Smooth muscle cell (in vitro differentiated cells): ENCODE measurements at regions not wholly inside any gene's neighbourhood (a gene's known extent, or its start where the extent isn't known, plus 50 kb on each side); places are given as distances from the start of the nearest gene placed in this dataset.

Source experiments
- DNase-seq: peaks from one replicate; lab custom pipeline; 2025; ENCODE audit not compliant: unreplicated experiment; lab: John Stamatoyannopoulos, UW
- H2AFZ ChIP-seq: fragments of 200-600 bp; sonication (generic); 2 replicates; pipeline ENCODE4 v1.6.0; 2016; ENCODE audit warnings: antibody characterized with exemption, low read depth, mild to moderate bottlenecking
- H3F3A ChIP-seq: fragments of 200-600 bp; sonication (generic); 2 replicates; pipeline ENCODE4 v1.6.0; 2017; ENCODE audit warnings: antibody characterized with exemption, low read depth
- H3K27ac ChIP-seq: fragments of 200-600 bp; sonication (generic); 2 replicates; pipeline ENCODE4 v1.5.1; 2016; ENCODE audit warnings: low read depth, mild to moderate bottlenecking
- H3K27me3 ChIP-seq: fragments of 200-600 bp; sonication (generic); 2 replicates; pipeline ENCODE4 v1.6.1; 2016; ENCODE audit warnings: low read depth, mild to moderate bottlenecking
- H3K36me3 ChIP-seq: fragments of 200-600 bp; sonication (generic); 2 replicates; pipeline ENCODE4 v1.5.1; 2016; ENCODE audit warnings: low read depth
- H3K4me1 ChIP-seq: fragments of 200-600 bp; sonication (generic); 2 replicates; pipeline ENCODE4 v1.5.1; 2016; ENCODE audit warnings: low read depth
- H3K4me2 ChIP-seq: fragments of 200-600 bp; sonication (generic); 2 replicates; pipeline ENCODE4 v1.6.0; 2016; ENCODE audit warnings: mild to moderate bottlenecking
- H3K4me3 ChIP-seq: fragments of 200-600 bp; sonication (generic); 2 replicates; pipeline ENCODE4 v1.5.1; 2016; ENCODE audit warnings: mild to moderate bottlenecking
- H3K79me2 ChIP-seq: fragments of 200-600 bp; sonication (generic); 2 replicates; pipeline ENCODE4 v1.6.0; 2016; ENCODE audit warnings: low read depth, mild to moderate bottlenecking
- H3K9ac ChIP-seq: fragments of 200-600 bp; sonication (generic); 2 replicates; pipeline ENCODE4 v1.6.0; 2016; ENCODE audit warnings: low read depth
- H3K9me3 ChIP-seq: fragments of 200-600 bp; sonication (generic); replicated peaks from 2 replicates; pipeline ENCODE4 v1.5.1; 2016; ENCODE audit warnings: low read depth
- H4K20me1 ChIP-seq: fragments of 200-600 bp; sonication (generic); 2 replicates; pipeline ENCODE4 v1.6.0; 2016; ENCODE audit warnings: low read depth
- WGBS: methylation state at CpG from one replicate; pipeline ENCODE4 v1.1.7; 2016; ENCODE audit warnings: low lambda C conversion rate; 5-methylcytosine and 5-hydroxymethylcytosine counted together
- TF ChIP-seq, protein P1 (sequence below): fragments of 200-600 bp; sonication (generic); IDR thresholded peaks from 2 replicates; pipeline ENCODE4 v1.5.1; 2017; ENCODE audit warnings: borderline replicate concordance, mild to moderate bottlenecking, antibody characterized with exemption; ENCODE audit not compliant: insufficient read depth, poor library complexity, severe bottlenecking

DNA sequence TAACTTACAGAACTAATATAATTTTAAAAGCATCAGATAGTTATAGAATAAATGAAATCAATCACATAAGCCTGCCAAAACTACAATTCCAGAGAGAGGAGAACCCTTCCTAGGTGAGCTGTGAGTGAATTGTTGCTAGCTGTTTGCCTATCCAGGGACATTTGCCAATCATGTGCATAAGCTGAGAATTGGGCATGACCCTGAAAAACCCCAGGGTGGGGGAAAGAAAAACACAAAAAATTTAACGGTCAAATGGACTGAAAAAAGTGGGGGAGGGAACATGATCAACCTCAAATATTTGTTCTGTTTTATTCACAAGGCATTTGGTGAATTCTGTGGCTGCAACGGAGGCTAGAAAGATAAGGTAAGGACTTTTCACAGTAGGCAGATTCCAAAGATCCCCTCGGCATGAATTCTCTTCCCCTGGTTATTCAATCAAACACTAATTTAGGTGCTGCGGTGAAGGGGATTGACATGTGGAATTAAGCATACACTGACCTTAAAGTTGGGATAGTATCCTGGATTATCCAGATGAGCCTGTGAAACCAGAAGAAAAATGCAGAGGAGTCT, 203.9 kb upstream of the RGPD4 start:
- H3K27me3 ChIP-seq: no peaks in the 10 kb centered on the region
- H3K4me1 ChIP-seq: no peaks in the 10 kb centered on the region
- no peaks in the 10 kb centered on the region for H4K20me1 ChIP-seq
- H3K27ac ChIP-seq: no peak overlapping the region
- H3K9ac ChIP-seq: no peak overlapping the region
- no peaks in the 10 kb centered on the region for H3F3A ChIP-seq
- TF ChIP-seq, protein P1, sequence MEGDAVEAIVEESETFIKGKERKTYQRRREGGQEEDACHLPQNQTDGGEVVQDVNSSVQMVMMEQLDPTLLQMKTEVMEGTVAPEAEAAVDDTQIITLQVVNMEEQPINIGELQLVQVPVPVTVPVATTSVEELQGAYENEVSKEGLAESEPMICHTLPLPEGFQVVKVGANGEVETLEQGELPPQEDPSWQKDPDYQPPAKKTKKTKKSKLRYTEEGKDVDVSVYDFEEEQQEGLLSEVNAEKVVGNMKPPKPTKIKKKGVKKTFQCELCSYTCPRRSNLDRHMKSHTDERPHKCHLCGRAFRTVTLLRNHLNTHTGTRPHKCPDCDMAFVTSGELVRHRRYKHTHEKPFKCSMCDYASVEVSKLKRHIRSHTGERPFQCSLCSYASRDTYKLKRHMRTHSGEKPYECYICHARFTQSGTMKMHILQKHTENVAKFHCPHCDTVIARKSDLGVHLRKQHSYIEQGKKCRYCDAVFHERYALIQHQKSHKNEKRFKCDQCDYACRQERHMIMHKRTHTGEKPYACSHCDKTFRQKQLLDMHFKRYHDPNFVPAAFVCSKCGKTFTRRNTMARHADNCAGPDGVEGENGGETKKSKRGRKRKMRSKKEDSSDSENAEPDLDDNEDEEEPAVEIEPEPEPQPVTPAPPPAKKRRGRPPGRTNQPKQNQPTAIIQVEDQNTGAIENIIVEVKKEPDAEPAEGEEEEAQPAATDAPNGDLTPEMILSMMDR: no peak
- H3K79me2 ChIP-seq: no peaks in the 10 kb centered on the region
- WGBS: 81% methylated on average over 4 of the region's 4 CpGs
- peaks cover 11% of the 10 kb centered on the region for H3K9me3 ChIP-seq
- no peak for DNase-seq
- no peak overlapping the region for H2AFZ ChIP-seq
- H3K36me3 ChIP-seq: no peaks in the 10 kb centered on the region
- H3K4me2 ChIP-seq: no peak overlapping the region
- no peak overlapping the region for H3K4me3 ChIP-seq

DNA sequence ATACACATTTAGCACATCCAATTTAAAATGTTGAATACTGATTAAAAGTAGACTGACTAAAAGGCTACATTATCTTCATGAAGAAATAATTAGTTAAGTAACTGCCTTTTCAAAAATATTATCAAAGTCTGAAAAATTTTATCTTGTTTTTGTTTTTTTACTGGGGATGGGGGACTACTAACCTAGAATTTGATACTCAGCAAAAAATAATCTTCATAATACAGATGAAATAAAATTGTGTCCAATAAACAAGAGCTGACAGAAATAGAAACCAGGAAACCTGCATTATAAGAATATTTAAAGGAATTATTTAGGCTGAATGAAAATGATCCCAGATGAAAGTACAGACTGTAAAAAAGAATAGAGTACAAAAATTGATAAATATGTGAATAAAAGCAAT, 200.7 kb upstream of the RGPD4 start:
- Histone ChIP-seq H3K27ac (no peak overlapping the region), H3K4me3 (no peak overlapping the region), H3K9ac (no peak overlapping the region), H2AFZ (no peak overlapping the region), H3K36me3 (no peaks in the 10 kb centered on the region), H3K79me2 (no peaks in the 10 kb centered on the region), H3K27me3 (no peaks in the 10 kb centered on the region), H3K4me1 (no peaks in the 10 kb centered on the region), H4K20me1 (no peaks in the 10 kb centered on the region), H3K4me2 (no peak overlapping the region), H3K9me3 (no peaks in the 10 kb centered on the region), H3F3A (no peaks in the 10 kb centered on the region)
- no peak for DNase-seq
- TF ChIP-seq, protein P1: no peak

DNA sequence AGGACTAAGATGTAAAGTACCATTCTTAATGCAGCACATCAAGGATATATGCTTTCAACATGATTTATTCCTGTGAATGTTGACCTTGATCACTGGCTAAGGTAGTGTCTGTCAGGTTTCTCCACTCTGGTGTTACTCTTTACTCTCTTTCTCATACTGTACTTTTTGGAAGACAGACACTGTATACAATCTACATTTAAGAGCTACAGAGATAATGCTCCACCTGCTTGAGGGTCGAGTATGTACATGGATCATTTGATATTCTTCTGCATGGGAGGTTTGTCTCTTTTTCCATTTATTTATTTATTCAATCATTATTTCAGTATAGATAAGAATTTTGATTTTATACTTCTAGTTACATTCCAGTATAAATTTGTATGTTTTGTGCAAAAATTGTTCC, 199.5 kb upstream of the RGPD4 start:
- H3K27me3 ChIP-seq: no peaks in the 10 kb centered on the region
- 76% methylated on average over 1 of the region's 1 CpG for WGBS
- H3K9me3 ChIP-seq: no peaks in the 10 kb centered on the region
- no peak overlapping the region for H3K4me3 ChIP-seq
- H3K79me2 ChIP-seq: no peaks in the 10 kb centered on the region
- TF ChIP-seq, protein P1: no peak
- no peaks in the 10 kb centered on the region for H3F3A ChIP-seq
- no peak for DNase-seq
- H3K36me3 ChIP-seq: no peaks in the 10 kb centered on the region
- no peak overlapping the region for H3K9ac ChIP-seq
- no peak overlapping the region for H3K27ac ChIP-seq
- no peaks in the 10 kb centered on the region for H4K20me1 ChIP-seq
- no peaks in the 10 kb centered on the region for H3K4me1 ChIP-seq
- no peak overlapping the region for H3K4me2 ChIP-seq
- no peak overlapping the region for H2AFZ ChIP-seq

DNA sequence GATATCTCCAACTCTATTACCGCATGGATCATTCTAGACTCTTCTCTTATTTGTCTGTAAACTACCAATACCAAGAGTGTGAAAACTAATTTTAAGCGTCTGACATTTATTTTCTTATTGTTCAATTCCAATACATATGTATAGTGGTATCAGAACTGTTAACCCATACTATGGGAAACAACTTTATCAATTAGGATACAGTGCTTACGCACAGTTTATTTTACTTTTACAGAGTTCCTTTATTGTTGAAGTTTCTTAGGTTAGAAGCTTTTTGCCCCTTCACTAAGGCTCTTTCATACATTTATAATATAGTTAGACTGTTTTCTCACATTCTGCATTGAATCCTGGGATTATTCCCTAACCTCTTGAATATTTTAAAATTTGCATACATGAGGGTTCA, 198.8 kb upstream of the RGPD4 start:
- 91% methylated on average over 3 of the region's 3 CpGs for WGBS
- no peaks in the 10 kb centered on the region for H3K79me2 ChIP-seq
- no peaks in the 10 kb centered on the region for H3K27me3 ChIP-seq
- no peaks in the 10 kb centered on the region for H3F3A ChIP-seq
- TF ChIP-seq, protein P1: no peak
- no peaks in the 10 kb centered on the region for H3K36me3 ChIP-seq
- no peak overlapping the region for H3K4me3 ChIP-seq
- no peak overlapping the region for H2AFZ ChIP-seq
- no peaks in the 10 kb centered on the region for H3K4me1 ChIP-seq
- no peak for DNase-seq
- no peak overlapping the region for H3K9ac ChIP-seq
- no peaks in the 10 kb centered on the region for H4K20me1 ChIP-seq
- no peaks in the 10 kb centered on the region for H3K9me3 ChIP-seq
- H3K4me2 ChIP-seq: no peak overlapping the region
- no peak overlapping the region for H3K27ac ChIP-seq
